HG02943 (cell line): ENCODE measurements at regions not wholly inside any gene's neighbourhood (a gene's known extent, or its start where the extent isn't known, plus 50 kb on each side); places are given as distances from the start of the nearest gene placed in this dataset.

Experiments used
- ATAC-seq: cut with Tn5 transposase; IDR thresholded peaks from one replicate; pipeline ENCODE4 v1.9.1; 2021; ENCODE audit warnings: mild to moderate bottlenecking, low read depth, moderate library complexity; ENCODE audit not compliant: unreplicated experiment

DNA sequence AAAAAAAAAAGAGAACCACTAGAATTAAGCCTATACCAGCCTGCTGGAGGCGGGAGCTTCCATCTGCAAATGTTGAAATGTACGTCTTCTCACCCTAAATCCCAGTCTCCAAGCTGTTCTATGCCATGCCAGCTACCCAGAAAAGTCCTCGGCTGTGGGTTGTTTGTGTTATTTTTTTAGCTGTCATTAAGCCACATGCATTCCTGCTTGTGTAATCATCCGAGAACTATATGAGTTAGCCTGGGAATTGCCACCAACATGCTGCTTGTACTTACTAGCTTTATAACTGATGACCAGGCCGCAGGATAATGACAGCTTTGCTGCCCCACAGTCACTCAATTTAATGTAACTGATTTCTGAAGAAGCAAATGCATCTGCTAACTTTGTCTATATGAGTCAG is 313.9 kb upstream of the SALL1 start:
- ATAC-seq, result no peak

DNA sequence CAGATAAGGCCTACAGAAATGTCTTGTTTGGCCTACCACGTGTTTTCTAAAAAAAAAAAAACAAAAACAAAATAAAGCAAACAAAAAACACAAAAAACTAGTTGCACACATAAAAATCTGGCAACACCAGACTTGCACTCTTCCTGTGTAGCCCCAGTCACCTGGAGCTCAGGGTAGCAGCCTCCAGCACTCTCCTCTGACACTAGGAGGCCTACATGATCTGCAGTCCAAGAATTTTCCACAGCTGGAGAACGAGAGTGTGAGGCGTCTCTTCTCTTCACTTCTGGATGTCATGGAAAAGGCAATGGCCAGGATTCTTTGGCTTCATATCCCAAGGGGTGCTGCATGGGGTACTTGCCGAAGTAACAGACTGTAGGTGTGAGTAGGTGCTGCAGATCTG is 310.2 kb upstream of the SALL1 start:
- ATAC-seq, result no peak

DNA sequence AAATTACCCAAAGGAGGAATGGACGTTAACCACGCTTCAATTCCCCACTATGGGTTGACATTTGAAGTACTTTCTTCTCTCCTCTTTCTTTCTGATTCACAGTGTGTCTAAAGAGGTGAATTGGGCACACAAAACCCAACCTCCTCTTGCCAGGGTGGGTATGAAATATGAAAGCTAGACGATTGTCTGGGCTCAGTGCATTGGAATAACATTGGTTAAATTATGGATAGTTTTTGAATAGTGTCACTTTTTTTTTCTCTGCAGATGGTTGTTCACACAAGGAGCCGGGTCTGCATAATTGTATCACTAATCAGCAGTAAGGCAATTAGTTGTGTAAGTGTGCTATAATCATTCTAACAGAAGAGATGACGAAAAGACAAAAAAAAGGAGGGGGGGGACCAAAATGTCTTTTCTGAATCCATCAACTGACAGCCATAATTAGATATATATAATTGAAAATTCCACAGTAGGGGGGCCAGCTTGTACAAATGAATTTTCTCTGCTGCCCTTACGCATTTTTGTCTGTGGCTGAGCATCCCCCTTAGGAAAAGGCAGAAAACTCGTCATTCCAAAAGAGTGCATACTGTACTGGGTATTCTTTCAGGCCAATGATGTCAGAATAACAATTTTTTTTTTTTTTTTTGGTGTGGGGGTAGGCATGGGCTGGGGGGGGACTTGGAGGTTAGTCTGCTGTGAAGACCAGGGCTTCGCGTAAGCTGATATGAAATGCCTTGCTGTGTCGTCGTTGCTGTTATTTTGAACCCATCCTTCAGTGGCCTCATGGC is 307.5 kb upstream of the SALL1 start:
- no peak for ATAC-seq

DNA sequence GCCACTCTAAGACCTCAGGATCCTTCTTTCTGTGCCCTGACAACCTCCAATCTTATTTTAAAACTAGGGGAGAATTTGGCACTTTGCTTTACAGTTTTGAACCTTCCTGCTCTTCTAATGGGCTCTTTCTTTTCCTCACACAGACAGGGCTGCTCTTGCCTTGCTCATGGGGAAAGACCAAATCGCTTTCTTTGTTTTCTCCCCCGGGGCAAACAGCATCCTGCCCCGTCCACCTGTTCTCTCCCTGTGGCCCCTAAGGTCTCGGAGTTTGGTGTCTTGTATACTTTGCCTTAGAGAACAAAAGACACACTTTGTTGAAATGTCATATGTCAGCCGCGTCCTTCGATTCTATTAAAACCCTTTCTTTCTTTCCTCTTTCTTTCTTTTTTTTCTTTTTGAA is 306.7 kb upstream of the SALL1 start:
- ATAC-seq, result no peak

DNA sequence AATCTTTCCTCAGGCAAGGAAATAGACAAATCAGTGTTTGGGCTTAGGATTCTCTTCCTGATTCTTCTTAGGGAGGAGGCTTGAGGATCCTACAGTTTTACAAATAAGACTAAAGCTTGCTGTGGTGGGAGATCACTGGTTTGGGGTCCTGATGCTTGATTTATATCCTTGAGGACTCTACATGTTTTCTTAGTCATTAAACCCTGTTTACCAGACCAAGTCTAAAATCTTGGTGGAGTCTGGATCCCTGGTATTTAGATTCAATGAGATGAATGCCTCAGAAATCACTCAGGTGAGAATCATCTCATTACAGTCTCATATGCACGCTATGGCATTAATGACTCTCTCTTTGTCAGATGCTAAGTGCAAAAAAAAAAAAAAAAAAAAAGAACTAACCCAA is 304.3 kb upstream of the SALL1 start:
- no peak for ATAC-seq

DNA sequence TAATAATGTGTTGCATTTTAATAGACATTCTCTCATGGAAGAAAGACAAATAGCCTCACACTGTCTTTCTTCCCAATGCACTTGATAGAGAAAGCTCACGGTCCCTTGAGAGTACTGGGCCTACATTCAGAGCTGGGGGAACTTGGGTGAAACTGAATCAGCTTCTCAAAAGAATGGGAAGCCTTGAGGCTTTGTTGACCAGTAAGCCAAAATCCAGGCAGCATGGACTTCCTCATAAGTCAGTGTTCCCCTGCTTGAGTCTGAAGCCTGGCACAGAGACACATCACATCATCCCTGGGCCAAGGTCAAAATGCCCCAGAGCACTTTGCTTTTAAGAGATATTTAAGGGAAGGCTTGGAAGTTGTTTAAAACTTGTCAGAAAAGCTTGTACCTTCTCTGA is 302.2 kb upstream of the SALL1 start:
- ATAC-seq, result no peak

DNA sequence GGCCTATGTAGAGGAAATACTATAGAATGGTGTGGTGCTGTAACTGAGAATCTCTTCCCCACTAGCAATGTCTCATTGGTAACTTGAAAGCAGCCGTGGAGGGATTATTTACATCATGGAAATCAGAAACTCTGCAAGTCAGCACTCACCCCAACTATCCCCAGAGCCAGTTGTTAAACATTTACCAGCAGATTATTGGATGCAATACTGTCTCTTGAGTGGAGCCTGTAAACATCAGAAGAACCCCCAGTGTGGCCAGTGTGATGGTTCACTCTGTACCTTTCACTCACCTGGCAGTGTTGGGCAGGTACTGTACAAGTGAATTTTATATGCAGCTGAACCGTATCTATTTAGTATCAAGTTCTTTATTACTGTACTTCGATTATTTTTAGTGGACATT is 299.8 kb upstream of the SALL1 start:
- ATAC-seq, result no peak

DNA sequence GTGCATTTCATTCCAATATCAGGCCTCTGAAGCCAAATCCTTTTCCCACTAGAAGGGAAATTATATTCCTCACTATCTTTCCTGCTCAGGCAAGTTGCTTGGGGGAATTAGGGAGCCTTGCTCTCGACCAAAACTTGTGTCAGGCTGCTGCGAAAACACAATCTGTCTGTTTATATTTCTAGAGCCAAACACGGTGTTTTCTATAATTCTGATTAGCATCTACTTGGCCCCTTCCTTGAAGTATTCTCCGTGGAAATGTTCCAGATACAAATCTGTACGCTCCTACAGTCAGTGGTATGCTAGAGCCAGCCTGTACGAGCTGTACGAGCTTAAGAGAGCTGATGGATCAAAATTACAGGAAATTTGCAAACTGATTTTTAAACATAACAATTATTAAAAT is 299.3 kb upstream of the SALL1 start:
- no peak for ATAC-seq

DNA sequence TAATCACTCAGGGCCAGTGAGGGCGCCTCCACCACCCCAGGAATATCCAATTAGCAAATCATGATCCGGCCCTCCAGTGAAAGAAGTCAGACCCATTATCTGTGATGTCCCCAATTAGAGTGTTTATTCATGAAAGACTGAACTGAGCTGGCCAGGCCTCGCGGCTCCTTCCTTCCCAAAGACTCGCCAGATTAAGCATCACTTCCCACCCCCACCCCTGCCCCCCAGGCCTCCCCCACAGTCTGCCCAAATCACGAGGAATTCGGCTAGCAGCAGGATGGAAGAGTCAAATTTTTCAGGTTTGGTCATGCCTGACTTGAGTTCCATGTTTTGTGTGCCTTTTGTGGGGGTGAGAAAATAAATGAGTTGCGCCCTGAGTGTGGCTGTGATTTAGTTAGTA is 298.4 kb upstream of the SALL1 start:
- ATAC-seq, result no peak

DNA sequence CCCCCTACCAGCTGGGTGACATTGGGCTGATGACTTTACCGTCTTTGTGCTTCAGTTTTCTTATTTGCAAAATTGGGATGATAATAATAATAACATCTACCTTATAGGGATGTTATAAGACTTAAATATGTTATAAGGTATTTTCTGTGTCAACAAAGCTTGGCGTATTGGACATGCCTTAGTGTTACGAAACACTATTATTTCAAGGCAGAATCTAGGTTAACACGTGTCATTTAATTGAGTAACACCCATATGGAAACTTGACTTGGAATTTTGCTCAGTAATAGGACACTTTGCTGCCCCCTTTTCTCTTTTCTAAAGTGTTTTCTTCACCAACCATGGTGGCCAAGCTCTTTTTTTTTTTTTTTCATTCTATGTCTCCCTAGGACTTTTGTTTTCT is 294.2 kb upstream of the SALL1 start:
- ATAC-seq, result no peak

DNA sequence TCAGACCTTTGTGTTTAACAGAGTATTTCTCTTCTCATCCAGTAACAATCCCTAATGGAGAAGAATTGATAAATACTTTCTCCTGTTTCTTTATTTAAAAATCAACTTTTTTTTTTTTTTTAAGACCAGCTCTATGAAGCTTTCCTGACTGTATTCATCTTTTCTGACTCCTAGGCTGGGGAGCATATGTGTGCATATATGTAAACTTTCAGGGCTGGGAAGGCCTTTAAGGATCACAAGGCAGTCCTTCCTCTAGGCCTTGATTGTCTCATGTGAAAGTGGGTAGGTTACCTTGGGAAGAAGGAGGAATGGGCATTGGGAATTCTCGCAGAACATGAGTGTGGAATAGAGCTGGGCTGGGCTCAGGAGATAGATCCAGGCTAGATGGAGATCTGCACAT is 292.9 kb upstream of the SALL1 start:
- no peak for ATAC-seq

DNA sequence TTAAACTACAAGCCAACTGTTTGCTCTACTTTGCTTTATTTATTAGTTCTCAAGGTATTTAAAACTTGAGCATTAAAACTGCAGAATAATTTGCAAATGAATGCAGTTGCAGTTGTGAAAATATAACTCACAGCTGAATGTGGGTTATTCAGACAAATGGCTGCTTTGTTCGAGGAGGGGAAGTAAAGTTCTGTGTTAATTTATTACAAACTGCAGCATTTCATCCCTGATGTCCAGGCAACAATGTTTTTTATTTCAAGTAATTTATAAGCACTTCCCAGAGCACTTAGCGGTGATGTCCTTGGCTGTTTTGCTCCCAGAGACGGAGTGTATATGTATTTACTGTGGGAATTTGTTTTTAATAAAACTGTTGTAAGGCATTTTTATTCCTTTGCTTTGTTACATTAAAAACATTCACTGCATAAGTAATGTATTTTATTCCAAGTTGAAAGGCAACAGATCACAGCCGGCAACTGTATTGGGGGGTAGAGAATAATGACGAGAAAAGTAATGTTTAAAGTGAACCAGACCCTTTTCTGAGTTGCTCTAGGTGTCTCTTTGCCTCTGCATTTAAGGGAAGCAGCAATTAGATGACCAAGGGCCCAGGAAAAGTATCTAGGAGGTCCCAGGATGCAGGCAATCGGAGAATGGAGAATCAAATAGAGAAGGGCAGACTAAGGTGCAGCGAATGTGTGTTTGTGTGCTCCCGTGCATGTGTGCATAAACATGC is 291.2 kb upstream of the SALL1 start:
- ATAC-seq, result no peak

DNA sequence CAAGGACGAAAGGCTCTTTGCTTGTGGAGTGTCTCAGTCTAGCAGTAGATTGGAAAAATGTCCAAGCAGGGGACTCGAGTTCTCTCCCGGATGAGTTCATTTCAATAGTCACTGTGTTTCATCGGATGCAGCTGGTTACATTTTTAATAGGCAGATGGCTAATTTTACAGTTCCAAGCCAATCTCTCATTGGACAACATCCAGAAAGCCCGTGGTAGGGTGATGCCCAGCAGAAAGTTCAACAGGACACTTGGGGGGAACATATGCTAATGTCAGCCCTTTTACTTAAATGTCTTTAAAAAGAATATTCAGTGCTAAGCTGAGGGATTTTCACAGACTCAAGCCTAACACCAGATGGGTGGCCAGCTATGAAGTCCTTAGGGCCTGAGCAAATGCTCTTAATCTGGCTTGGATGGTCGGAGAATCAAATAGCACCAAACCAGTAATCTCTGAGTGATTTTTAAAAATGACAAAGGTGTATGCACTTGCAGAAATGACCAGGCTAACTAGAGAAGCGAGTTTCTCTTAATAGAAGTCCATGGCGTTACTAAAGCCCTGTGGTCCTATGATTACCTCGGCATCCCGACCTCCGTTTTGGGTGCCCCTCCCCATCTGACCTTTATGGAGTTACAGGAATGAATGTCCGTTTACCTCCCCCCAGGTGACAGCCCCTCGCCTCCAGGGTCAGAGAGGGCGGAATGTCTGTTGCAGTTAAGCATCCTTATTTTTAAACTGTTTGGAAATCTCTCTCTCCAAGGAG is 289.2 kb upstream of the SALL1 start:
- no peak for ATAC-seq

DNA sequence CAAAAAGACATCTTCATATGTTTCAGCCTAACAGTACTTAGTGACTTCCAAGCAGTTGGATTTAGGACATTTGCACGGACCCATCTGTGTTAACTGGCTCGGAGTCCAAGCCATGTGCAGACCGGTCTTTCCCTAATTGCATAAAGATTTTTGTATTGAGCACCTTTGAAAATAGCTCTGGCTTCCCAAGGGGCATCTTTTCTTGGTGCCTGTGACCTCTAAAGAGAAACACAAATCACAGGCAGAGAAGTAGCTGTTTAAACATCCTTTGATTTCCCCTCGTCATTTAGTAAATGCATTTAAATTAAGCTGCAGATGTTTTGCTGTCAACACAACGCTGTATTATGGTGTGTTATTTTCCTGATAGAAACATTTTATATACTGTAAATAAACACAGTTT is 288.2 kb upstream of the SALL1 start:
- no peak for ATAC-seq

DNA sequence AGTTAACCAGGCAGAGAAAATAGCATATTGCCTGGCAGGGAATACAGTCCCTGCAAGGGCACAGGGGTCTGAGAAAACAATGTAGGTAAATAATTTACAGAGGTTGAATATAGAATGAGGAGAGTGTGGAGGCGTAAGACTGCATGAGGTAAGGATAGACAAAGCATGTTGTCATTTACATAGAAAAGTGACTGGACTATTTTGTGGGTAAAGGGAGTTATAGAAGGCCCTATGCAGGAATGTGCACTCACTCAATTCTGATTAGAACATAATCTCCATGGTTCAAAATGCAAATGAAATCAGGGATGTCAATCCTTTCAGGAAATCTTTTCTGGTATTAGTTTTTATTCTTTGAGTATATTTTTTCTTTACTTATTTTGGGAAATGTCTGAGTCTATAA is 285.7 kb upstream of the SALL1 start:
- ATAC-seq, result no peak

DNA sequence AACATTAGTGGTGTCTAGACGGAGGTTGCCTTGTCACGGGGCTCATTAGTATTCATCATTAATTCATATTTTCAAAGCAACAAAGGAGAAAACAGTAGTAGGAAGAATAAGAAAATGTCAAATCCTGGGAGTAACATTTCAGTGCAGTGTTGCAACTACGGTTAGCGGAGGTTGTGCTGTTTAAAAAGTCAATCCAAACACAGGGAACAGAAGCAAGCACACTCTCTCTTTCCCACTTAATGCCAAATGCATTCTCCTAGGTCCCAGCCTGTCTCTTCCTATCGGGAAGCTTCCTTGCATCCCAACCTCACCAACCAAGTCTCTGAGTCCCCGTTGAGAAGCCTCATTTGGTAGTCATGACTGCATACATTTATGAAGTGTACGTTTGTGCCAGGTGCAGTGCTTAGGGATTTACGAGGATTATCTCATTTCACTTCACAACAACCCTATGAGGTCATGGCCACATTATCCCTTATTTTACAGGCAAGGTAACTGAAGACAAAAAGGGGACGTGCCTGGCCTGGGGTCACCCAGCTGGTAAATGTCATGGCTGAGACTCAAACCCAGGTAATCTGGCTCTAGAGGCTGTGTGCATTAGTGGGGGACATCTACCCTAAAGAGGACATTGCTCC is 283.6 kb upstream of the SALL1 start:
- no peak for ATAC-seq

DNA sequence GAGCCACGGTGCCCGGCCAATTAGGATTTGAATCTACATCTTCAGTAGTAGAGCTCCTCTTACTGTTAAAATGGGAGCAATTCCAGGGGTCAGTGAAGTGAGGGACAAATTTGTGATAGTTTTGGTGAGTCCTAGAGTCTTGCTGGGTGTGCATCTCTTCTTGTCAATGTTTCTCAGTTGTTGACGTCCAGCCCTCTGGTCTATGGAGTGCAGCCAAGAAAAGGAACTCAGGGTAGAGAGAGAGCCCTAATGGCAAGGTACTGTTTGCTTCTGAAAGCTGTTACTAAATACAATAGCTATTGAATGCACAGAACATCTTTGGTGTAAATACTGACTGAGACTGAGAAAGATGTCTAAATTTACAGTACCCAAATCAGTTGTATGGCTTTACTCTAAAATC is 282.5 kb upstream of the SALL1 start:
- ATAC-seq, result no peak

DNA sequence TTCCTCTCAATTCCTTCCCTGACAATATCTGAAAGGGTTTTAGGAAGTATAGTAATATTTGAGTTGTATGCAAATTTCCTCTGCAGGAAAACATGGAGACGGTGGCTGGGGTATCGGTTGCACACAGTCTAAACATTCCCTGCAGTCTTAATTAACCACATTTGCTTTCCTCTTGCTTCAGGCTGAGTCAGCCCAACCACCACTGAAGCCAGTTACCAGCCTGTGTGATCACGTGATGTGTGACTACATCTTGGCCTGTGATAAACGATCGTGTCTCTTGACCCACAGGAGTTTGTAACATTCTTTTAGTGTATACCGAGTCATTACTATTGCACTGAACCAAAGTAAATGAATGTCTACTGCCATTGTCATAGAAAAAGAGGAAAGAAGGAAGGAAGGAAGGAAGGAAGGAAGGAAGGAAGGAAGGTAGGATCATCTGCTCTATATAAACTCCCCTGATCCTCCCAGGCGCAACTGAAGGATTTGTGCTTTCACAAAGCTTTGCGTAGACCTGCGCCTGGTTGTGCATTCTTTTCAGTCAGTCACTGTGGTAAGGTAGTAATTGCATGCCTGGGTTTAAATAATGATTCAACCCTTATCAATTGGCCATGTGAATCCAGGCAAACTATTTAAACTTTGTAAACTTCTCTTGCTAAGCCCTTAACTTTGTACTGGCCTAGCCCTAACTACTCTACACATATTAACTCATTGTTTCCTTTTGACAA is 280.6 kb upstream of the SALL1 start:
- no peak for ATAC-seq

DNA sequence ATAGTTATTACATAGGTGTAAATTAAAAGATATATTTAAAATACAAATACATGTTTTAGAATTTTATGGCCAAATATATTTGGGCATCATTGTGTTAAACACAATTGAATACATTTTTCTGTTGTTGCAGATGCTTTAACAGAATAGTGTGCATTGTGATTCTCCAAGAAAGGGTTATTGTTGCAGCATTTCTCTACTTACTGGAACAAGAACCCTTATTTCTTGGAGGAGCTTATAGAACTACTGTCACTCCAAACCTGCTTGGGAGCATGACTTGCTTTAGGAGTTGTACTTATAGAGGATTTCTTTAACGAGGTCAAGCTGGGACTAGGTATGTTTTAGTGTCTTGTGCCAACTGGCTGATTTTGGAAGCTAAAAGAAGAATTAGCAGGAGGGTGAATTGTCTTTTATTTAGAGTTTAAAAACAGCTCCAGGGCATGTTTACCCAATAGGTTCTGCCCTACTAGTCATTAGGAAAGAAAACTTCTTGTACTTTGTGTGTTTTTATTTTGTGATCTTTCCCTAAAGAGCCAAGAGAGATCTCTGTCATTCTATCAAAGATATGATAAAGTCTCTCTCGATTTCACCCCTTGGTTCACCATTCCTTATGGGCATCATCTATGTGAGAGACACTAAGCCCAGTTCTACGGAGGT is 279.8 kb upstream of the SALL1 start:
- no peak for ATAC-seq

DNA sequence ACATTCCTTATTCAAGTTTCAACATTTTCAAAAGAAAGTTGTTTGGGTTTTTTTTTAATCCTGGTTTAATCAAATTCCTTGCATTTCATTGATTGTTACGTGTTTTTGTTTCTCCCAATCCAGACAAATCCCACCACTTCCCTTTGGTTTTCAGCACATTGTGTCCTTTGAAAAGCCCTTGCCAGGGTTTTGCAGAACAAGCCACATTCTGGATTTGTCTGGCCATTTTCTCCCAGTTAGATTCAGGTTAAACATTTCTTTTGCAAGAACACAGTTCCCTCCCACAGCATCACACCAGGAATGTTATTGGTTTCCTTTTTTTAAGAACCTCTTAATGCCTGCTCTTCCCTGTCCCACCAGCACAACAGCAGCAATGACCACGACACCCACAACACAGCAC is 278.0 kb upstream of the SALL1 start:
- no peak for ATAC-seq
